Activated CD4-positive, alpha-beta T cell treated with anti-CD3 and anti-CD28 coated beads for 4 hours (primary cell): ENCODE measurements at regions not wholly inside any gene's neighbourhood (a gene's known extent, or its start where the extent isn't known, plus 50 kb on each side); places are given as distances from the start of the nearest gene placed in this dataset.
A peak's percentile ranks its signal among the peaks of the same experiment; 100 is the strongest.
"Not testable (repeated sequence)": the region's sequence is repeated elsewhere in the genome, so short reads cannot be mapped to it uniquely, and the experiment has no call there.

Source experiments
- DNase-seq, 2 donors: peaks; one replicate each; pipeline ENCODE4 v3.0.0-alpha.2; 2020

- no peak for DNase-seq
These were observed 399.7 kb downstream of the NPIPA8 start for GRCh38 chr16:17936766-17937402.

- no peak for DNase-seq
These were observed 406.3 kb downstream of the NPIPA8 start for GRCh38 chr16:17930280-17930679.

GRCh38 chr16:17926866-17927399, 409.6 kb downstream of the NPIPA8 start:
- DNase-seq: no peak

GRCh38 chr16:17926461-17926860, 410.1 kb downstream of the NPIPA8 start:
- no peak for DNase-seq

DNA sequence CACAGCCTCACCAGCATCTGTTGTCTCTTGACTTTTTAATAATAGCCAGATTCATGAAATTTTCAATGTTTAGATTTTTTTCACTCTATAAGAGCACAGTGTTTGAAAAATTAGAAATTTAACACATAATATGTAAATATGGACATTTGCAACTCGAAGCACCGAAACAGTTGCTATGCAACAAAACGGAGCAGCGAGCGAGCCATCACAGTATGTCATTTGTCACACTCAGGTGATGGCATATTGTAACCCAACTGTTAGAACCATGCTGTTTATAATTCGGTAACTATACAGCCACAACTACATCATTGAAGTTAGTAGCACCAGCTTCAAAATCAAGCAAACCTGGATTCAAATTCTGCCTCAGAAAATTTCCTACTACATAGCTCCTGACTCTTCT, 410.8 kb downstream of the NPIPA8 start:
- no peak for DNase-seq

DNA sequence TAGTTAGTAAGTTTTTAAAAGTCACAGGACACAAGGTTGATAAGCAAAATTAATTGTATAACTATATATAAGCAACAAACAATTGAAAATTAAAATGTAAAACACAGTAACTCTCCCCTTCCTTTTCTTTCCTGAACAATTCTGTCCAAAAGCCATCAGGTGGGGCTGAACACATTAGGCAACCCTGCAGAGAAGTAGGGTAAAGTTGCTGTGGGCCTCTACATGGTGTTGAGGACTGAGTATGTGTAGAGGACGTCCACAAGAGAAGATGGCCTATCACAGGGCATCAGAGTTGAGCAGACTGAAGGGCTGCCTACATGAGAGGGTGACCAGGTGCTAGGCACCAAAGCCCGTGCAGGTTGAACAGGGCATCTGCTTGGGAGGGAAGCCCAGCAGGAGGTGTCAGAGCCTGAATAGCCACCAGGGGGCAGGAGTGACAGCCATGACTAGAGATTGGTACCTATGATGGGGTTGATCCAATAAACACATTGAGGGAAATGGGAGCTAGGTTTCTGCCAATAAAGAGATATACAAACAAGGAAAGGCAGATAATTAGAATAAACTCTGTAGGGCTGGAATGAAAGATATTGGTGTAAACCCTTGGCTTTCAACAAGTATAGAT, 415.1 kb downstream of the NPIPA8 start:
- DNase-seq: peak; percentile 24 to 47

- DNase-seq: no peak
These were observed 419.1 kb downstream of the NPIPA8 start for GRCh38 chr16:17917316-17918019.

- no peak for DNase-seq
These were observed 420.7 kb downstream of the NPIPA8 start for GRCh38 chr16:17915791-17916190.

- no peak for DNase-seq
These were observed 422.4 kb downstream of the NPIPA8 start for GRCh38 chr16:17914168-17914567.

DNA sequence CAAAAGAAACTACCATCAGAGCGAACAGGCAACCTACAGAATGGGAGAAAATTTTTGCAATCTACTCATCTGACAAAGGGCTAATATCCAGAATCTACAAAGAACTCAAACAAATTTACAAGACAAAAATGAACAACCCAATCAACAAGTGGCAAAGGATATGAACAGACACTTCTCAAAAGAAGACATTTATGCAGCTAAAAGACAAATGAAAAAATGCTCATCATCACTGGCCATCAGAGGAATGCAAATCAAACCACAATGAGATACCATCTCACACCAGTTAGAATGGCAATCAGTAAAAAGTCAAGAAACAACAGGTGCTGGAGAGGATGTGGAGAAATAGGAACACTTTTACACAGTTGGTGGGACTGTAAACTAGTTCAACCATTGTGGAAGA, 425.0 kb downstream of the NPIPA8 start:
- not testable (repeated sequence) for DNase-seq

- not testable (repeated sequence) for DNase-seq
These were observed 429.9 kb downstream of the NPIPA8 start for GRCh38 chr16:17906626-17907025.

DNA sequence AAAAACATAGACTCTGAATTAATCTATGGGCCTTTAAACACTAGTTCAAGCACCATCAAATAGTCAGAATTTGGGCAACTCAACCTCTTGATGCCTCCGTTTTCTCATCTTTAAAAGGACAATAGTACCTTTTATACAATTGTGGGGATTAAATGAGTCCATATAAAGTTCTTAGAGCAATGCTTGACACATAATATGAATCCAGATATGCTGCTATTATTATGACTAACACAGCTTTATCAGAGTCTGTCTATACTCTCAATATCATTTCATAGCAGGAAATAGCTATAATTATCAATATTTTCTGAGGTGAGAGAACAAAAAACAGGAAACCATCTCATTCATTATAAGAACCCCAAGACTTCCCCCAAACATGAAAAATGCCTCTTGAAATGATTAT, 430.5 kb upstream of the XYLT1 start:
- no peak for DNase-seq

- DNase-seq: no peak
These were observed 428.4 kb upstream of the XYLT1 start for GRCh38 chr16:17899141-17899540.

DNA sequence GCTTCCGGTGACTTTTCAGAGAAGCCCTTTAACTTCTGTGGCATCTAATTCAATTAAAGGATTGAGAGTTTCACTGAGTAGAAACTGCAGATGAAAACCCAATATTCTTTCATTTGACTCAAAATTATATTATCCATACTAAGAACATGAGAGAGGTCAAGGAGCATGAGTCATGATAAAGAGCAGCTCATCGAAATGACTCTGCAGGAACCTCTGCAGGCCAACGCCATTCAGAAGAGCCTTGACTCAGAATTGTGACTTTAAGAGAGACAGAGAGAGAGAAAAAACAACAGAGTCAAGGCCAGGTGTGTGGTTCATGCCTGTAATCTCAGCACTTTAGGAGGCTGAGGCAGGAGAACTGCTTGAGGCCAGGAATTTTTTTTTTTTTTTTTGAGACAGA, 417.2 kb upstream of the XYLT1 start:
- DNase-seq: no peak

DNA sequence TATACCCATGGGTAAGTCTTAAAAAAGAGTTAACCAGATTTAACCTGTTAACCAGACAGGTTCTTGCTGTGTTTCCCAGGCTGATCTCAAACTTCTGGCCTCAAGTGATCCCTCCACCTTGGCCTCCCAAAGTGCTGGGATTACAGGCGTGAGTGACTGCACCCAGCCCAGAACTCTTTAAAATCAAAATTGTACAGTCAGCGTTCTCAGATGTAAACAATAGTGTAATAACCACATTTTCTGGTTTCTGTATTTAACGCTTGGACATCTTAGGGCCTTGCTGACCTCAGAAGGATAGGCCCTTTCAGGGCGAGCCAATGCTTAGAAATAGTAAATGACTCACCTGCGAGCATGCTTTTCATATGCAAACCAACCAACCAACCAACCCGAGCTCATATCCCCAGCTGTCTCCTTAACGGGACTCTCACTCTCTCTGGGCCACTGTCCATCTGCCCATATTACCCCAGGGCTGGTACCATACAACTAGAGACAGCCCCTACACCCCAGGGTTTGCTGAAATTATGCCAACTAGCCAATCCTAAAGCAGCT, 415.0 kb upstream of the XYLT1 start:
- DNase-seq: no peak

- DNase-seq: no peak
These were observed 407.1 kb upstream of the XYLT1 start for GRCh38 chr16:17877821-17878360.

GRCh38 chr16:17866996-17867395, 396.2 kb upstream of the XYLT1 start:
- no peak for DNase-seq

DNA sequence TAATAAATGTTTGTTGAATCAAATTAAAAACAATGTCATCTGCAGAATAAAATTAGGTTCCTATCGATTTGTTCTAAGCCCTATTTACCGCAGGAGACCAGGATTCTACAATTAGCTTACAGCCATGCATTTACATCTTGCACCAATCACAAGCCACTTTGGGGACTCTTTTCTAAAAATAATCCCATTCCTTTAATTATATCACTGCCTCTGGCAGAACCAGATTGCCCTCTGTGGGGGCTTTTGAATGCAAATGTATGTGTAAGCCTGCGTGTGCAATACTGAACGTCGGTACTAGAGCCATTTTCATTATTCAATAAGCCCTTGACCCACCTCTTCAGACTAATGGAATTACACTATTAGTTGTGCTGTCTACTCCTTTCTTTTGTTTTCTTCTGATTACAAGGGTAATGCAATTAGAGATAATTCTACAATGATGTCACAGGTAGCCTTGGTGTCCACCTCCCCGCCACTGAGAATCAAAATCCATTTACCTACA, 391.3 kb upstream of the XYLT1 start:
- DNase-seq: no peak

DNA sequence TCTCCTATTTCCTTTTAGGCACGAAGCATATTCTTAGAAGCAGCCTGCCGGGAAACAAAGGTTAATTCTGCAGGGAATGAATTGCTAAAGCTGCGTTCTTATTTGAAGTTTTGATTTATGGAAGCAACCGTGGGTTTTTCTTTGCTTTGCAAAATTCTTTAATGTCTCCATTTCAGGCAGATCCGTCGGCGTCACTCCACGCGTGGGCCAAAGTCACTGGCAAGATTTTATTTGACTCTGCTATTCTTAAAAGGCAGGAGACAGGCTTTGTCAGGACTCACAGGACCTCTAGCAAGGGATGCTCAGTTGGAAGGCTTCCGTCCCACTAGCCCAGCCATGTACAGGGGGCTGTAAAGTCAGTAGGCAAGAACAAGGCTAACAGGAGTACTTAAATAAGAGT, 387.3 kb upstream of the XYLT1 start:
- no peak for DNase-seq

DNA sequence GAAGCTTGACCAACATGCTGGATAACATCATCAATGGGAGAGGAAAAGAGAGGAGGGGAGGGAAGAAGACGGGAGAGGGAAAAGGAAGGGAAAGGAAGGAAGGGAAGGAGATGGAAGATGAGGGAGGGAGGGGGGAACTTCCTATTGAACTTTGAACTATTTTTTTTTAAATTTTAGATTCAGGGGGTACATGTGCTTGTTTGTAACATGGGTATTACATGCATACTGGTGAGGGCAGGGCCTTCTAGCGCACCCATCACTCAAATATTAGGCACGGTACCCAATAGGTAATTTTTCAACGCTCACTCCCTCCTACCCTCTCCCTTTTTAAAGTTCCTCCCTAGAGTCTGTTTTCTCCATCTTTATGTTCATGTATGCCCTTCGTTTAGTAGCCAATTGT, 383.2 kb upstream of the XYLT1 start:
- no peak for DNase-seq

DNA sequence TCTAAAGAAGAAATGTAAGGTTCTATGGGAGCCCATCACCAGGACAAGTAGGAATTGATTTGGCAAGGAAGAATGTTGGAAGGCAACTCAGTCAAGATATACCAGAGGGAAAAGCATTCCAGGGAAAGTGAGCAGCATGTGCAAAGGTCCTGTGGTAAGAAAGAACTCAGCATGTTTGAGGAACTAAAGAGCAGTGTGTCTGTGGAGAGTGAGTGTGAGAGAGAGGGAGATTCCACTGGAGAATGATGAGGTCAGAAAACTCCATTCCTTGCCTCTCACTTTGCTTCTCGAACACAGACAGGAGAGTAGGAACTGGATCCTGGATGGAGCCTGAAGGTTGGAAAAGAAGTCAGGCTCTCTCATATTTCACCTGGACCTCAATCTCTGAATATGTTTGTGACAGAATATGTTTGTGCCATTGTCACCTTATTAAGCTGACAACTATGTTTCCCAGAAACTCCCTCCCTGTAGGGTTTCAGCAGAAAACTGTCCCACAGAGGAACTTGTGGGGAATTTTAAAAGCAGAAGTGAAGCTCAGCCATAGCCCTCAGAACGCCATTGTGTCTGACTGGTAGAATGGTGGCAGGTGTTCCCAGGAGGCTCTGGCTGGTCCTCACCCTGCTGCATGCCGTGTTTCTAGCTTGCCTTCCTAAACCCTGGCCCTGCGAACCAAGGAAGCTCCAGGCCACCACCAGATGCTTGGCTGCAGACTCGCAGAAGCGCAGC, 382.4 kb upstream of the XYLT1 start:
- no peak for DNase-seq

DNA sequence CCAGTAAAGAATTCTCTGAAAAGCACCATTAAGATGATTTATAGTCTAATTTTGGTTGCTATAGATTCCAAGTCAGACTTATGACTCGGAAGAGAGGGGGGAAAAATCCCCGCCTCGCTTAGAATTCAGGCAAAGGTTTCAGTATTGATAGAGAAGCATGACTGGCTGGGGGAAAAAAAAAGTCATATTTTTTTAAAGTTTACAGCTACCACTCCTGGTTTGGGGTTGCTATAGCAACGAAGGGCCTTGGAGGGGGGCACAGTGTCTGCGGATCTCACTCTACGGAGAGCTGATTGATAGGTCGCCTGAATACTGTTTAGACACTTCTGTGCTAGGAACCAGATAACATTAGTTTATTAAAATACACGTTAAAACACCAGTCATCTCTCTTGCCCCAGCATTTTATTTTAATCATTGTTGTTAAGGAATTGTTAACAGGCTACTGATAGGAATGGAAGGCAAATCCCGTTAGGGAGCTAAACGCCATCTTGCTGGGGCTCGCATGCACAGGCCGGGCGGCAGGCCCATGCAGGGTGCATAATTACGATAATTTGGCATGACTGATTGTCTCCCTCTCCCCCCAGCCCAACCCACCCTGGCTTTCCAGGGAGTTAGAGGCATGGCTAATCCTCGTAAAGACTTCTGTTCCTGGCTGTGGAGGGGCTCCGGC, 380.0 kb upstream of the XYLT1 start:
- no peak for DNase-seq
